ENCODE measurements at regions not wholly inside any gene's neighbourhood (a gene's known extent, or its start where the extent isn't known, plus 50 kb on each side); places are given as distances from the start of the nearest gene placed in this dataset.

- no peak for FAIRE-seq
- DNase-seq (ENCODE audit: extremely low spot score, insufficient read length, low read depth) = no peak
These were observed 99.1 kb downstream of the MACIR start for GRCh38 chr5:103357636-103358035.

GRCh38 chr5:103356350-103357091 lies 98.0 kb downstream of the MACIR start:
- no peak for FAIRE-seq
- no peak for DNase-seq (ENCODE audit: extremely low spot score, insufficient read length, low read depth)

- no peak for FAIRE-seq
- no peak for DNase-seq (ENCODE audit: extremely low spot score, insufficient read length, low read depth)
These were observed 97.0 kb downstream of the MACIR start for GRCh38 chr5:103355579-103355978.

- FAIRE-seq = no peak
- DNase-seq (ENCODE audit: extremely low spot score, insufficient read length, low read depth) = no peak
These were observed 95.9 kb downstream of the MACIR start for GRCh38 chr5:103354446-103354845.

- DNase-seq (ENCODE audit: extremely low spot score, insufficient read length, low read depth) = no peak
- FAIRE-seq = no peak
These were observed 95.0 kb downstream of the MACIR start for GRCh38 chr5:103353581-103353980.

GRCh38 chr5:103347716-103348423 lies 89.3 kb downstream of the MACIR start:
- DNase-seq (ENCODE audit: extremely low spot score, insufficient read length, low read depth) (no peak), FAIRE-seq (no peak)

GRCh38 chr5:103346162-103346748 lies 87.7 kb downstream of the MACIR start:
- FAIRE-seq = no peak

GRCh38 chr5:103345461-103345860 lies 86.9 kb downstream of the MACIR start:
- FAIRE-seq = peak; percentile 39
- no peak for DNase-seq (ENCODE audit: extremely low spot score, insufficient read length, low read depth)

More at GRCh38 chr5:103346162-103346748, 87.7 kb downstream of the MACIR start:
- no peak for DNase-seq (ENCODE audit: extremely low spot score, insufficient read length, low read depth)

GRCh38 chr5:103340717-103341388 lies 82.3 kb downstream of the MACIR start:
- FAIRE-seq (peak; percentile 89), DNase-seq (ENCODE audit: extremely low spot score, insufficient read length, low read depth) (peak; percentile 26)

- DNase-seq (ENCODE audit: extremely low spot score, insufficient read length, low read depth) (no peak), FAIRE-seq (no peak)
These were observed 81.6 kb downstream of the MACIR start for GRCh38 chr5:103340132-103340531.

- no peak for DNase-seq (ENCODE audit: extremely low spot score, insufficient read length, low read depth)
- FAIRE-seq = no peak
These were observed 78.4 kb downstream of the MACIR start for GRCh38 chr5:103336941-103337340.

GRCh38 chr5:103333376-103333775 lies 74.8 kb downstream of the MACIR start:
- DNase-seq (ENCODE audit: extremely low spot score, insufficient read length, low read depth) (no peak), FAIRE-seq (no peak)

GRCh38 chr5:103330875-103331274 lies 72.3 kb downstream of the MACIR start:
- FAIRE-seq (no peak), DNase-seq (ENCODE audit: extremely low spot score, insufficient read length, low read depth) (no peak)
